Brain microvascular endothelial cell (primary cell): ENCODE measurements at regions not wholly inside any gene's neighbourhood (a gene's known extent, or its start where the extent isn't known, plus 50 kb on each side); places are given as distances from the start of the nearest gene placed in this dataset.

Source experiments
- DNase-seq: peaks from one replicate; pipeline ENCODE4 v3.0.0-alpha.2; 2020
- H3K27ac ChIP-seq: fragments of 250-450 bp; sonication (Bioruptor Pico); 2 replicates; pipeline ENCODE4 v1.5.1; 2020; ENCODE audit warnings: mild to moderate bottlenecking, moderate library complexity
- H3K27me3 ChIP-seq: fragments of 250-450 bp; sonication (Bioruptor Pico); replicated peaks from 2 replicates; pipeline ENCODE4 v1.5.1; 2020; ENCODE audit warnings: mild to moderate bottlenecking
- H3K36me3 ChIP-seq: fragments of 250-450 bp; sonication (Bioruptor Pico); replicated peaks from 2 replicates; pipeline ENCODE4 v1.5.1; 2020; ENCODE audit warnings: mild to moderate bottlenecking
- H3K4me3 ChIP-seq: 2 replicates; pipeline ENCODE4 v1.5.1; 2011; ENCODE audit warnings: low read depth, mild to moderate bottlenecking, control low read depth, low read length, moderate library complexity
- in situ Hi-C: cut with HindIII; loops from 2 replicates; pipeline ENCODE4 v1.10.0; 2017; ENCODE audit warnings: low sequenced_read_pairs, low pct_ligation_motif_present
- TF ChIP-seq, protein P1 (sequence below): IDR thresholded peaks from 2 replicates; pipeline ENCODE4 v1.5.1; 2011; ENCODE audit warnings: low read depth, mild to moderate bottlenecking, moderate library complexity, low read length, control low read depth, inconsistent platforms; ENCODE audit errors: missing control alignments

DNA sequence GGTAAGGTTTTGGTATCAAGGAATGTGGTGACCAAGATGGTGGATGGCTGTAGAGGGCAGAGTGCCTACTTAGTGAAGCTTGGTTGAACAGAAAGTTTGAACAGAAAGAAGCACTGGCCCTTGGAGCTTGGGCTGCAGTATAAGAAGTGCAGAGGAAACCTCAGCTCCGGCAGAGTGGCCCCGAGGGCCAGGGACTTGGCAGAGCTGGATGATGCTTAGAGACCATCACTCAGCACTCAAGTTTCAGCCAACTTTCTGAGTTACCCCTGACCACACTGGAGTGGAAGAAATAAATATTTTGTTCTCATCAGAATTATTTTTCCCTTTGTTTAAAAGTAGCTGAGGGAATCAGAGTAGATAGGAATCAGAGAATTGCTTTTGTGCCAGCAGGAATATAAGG is 336.7 kb downstream of the C7orf25 start:
- no peak for DNase-seq
- H3K4me3 ChIP-seq, result no peak overlapping the region
- H3K27me3 ChIP-seq, result no peaks in the 10 kb centered on the region
- H3K36me3 ChIP-seq, result no peaks in the 10 kb centered on the region
- TF ChIP-seq, protein P1, sequence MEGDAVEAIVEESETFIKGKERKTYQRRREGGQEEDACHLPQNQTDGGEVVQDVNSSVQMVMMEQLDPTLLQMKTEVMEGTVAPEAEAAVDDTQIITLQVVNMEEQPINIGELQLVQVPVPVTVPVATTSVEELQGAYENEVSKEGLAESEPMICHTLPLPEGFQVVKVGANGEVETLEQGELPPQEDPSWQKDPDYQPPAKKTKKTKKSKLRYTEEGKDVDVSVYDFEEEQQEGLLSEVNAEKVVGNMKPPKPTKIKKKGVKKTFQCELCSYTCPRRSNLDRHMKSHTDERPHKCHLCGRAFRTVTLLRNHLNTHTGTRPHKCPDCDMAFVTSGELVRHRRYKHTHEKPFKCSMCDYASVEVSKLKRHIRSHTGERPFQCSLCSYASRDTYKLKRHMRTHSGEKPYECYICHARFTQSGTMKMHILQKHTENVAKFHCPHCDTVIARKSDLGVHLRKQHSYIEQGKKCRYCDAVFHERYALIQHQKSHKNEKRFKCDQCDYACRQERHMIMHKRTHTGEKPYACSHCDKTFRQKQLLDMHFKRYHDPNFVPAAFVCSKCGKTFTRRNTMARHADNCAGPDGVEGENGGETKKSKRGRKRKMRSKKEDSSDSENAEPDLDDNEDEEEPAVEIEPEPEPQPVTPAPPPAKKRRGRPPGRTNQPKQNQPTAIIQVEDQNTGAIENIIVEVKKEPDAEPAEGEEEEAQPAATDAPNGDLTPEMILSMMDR, result no peak
- in situ Hi-C loops, result no loop called here
- H3K27ac ChIP-seq, result no peak overlapping the region

DNA sequence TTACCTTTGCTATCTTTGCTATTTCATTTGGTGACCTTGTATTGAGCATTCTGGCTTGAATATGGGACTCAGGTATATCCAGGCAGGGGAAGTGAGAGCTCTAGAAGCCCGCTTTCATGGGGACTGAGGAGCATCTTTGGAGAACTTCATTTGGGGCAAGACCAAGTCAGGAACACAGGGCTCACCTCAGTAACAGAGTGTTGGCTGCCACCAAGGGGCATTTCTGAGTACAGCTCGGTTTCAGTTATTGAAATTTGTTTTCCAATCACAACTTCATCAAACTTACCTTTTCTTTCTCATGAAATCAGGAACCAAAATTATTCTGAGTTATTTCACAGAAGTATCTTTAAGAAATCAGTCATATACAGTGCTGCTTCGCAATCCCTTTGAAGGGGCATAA is 337.2 kb downstream of the C7orf25 start:
- Histone ChIP-seq H3K36me3 (no peaks in the 10 kb centered on the region), H3K4me3 (no peak overlapping the region), H3K27me3 (no peaks in the 10 kb centered on the region), H3K27ac (no peak overlapping the region)
- TF ChIP-seq, protein P1, result peak; percentile 48
- in situ Hi-C loops, result no loop called here
- no peak for DNase-seq

DNA sequence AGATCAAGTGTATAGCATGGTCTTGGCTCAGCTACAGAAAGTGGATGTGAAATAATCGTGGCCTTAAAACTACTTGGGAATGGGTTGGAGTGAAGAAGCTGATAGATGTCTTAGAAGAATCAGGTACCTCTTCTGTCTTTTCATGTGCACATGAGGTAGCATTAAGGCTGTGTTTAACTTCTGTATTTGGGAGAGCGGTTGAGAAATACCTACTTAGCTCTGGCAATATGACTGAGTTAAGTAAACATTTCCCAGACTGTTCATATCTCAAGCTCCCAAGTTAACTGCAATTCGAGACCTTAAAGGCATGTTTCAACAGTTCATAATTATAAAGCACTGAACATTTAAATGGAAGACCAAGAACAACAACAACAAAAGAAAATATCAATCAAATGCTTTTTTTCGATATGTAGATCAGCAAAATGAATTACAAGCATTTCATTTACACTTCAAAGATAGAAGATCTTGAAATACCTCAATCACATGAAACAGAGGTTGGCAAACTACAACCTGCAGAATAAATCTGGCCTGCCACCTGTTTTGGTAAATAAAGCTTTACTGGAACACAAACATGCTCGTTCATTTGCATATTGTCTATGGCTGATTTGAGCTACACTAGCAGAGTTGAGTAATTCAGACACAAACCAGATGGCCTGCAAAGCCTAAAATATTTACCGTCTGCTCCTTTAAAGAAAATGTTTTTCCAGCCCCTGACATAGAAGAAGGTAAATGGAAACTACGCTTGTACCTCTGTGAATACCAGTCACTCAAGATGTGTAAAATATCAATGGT is 337.1 kb upstream of the GLI3 start:
- Histone ChIP-seq H3K27me3 (no peaks in the 10 kb centered on the region), H3K27ac (no peak overlapping the region), H3K4me3 (no peak overlapping the region), H3K36me3 (no peaks in the 10 kb centered on the region)
- TF ChIP-seq, protein P1, result no peak
- in situ Hi-C loops, result no loop called here
- no peak for DNase-seq

DNA sequence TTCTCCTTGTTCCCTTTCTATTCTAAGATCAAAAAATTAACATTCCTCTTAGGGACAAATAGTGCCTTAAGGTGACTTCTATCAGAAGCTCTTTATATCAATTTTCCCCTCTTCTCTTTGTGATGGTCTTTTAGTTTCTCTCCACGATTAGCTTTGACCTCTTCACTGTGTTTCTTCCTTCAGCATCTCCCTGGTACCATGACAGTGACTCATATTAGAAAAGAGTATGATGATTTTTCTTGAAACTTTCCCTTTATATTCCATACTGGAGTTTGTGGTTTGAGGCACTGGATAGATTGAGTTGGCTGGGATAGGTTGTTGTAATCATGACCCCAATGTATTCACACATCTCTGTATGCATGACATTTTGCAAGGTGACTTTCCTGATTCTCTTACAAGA is 335.6 kb upstream of the GLI3 start:
- no peak overlapping the region for H3K27ac ChIP-seq
- in situ Hi-C loops, result no loop called here
- no peak for DNase-seq
- H3K36me3 ChIP-seq, result no peaks in the 10 kb centered on the region
- TF ChIP-seq, protein P1, result no peak
- no peak overlapping the region for H3K4me3 ChIP-seq
- H3K27me3 ChIP-seq, result no peaks in the 10 kb centered on the region

DNA sequence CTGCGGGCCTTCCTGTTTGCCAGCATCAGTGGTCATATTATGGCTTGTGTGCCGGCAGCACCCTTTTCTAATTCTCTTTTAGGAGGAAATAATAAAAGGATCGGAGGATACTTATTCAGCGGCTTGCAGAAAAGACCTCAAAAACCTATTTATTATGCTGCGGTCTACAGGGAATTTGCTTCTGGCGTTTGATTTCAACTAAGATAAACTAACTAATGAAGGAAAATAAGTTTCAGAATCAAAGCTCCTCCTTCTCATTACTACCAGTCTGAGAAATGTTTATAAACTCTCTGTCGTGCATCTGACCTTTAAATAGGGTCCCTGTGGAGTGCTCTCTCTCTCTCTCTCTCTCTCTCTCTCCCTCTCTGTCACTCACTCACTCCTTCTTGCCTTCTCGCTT is 335.0 kb upstream of the GLI3 start:
- in situ Hi-C loops, result no loop called here
- TF ChIP-seq, protein P1, result no peak
- H3K4me3 ChIP-seq, result no peak overlapping the region
- no peaks in the 10 kb centered on the region for H3K27me3 ChIP-seq
- no peak overlapping the region for H3K27ac ChIP-seq
- H3K36me3 ChIP-seq, result no peaks in the 10 kb centered on the region
- DNase-seq, result no peak

DNA sequence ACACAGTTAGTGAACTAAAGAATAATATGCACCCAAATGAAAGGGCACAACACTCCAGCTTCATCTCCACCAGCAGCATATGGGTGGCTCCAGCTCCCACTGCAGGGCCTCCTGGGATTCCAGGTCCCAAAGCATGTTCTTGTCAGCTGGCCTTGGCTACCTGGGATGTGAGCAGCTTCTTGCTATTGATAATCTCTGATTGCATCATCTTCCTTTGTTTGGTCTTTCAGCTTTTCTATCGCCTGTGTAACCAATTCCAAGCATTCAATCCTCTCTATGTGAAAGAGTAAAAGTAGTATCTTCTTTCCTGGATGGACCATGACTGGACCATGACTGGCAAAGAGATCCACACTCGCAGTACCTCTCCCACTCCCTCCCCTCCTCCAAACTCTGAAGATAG is 333.9 kb upstream of the GLI3 start:
- TF ChIP-seq, protein P1, result no peak
- Histone ChIP-seq H3K27ac (no peak overlapping the region), H3K27me3 (no peaks in the 10 kb centered on the region), H3K36me3 (no peaks in the 10 kb centered on the region), H3K4me3 (no peak overlapping the region)
- no peak for DNase-seq
- in situ Hi-C loops, result no loop called here
